Right atrium auricular region (tissue), 2 donors: ENCODE measurements at regions not wholly inside any gene's neighbourhood (a gene's known extent, or its start where the extent isn't known, plus 50 kb on each side); places are given as distances from the start of the nearest gene placed in this dataset.
"Not testable (repeated sequence)": the region's sequence is repeated elsewhere in the genome, so short reads cannot be mapped to it uniquely, and the experiment has no call there.

Experiments
- DNase-seq: peaks from one replicate; pipeline ENCODE4 v3.0.0-alpha.2; 2019; ENCODE audit warnings: low spot score
- H3K27ac ChIP-seq, 2 donors: fragments of 200-600 bp; sonication (generic); 1 replicate in 1 of 2; 2 replicates in 1 of 2; pipeline ENCODE4 v1.5.1; 2016 to 2019
- H3K27me3 ChIP-seq, 2 donors: fragments of 200-600 bp; sonication (generic); one replicate each; pipeline versions ENCODE4 v1.5.1 to v1.6.0; 2017 to 2019
- H3K36me3 ChIP-seq: fragments of 200-600 bp; sonication (generic); one replicate; pipeline ENCODE4 v1.5.1; 2016
- H3K4me1 ChIP-seq, 2 donors: fragments of 200-600 bp; sonication (generic); one replicate each; pipeline versions ENCODE4 v1.5.1 to v1.6.0; 2017 to 2019
- H3K4me3 ChIP-seq, 2 donors: fragments of 200-600 bp; sonication (generic); 1 replicate in 1 of 2; 2 replicates in 1 of 2; pipeline ENCODE4 v1.5.1; 2017 to 2019; ENCODE audit warnings: mild to moderate bottlenecking in 1 of 2, moderate library complexity in 1 of 2
- H3K9me3 ChIP-seq, 2 donors: fragments of 200-600 bp; sonication (generic); one replicate each; pipeline ENCODE4 v1.5.1; 2019
- TF ChIP-seq, protein P1 (sequence below), 2 donors: fragments of 200-600 bp; sonication (generic); IDR thresholded peaks; one replicate each; pipeline ENCODE4 v1.5.1; 2019; ENCODE audit warnings: antibody characterized with exemption in 2 of 2

DNA sequence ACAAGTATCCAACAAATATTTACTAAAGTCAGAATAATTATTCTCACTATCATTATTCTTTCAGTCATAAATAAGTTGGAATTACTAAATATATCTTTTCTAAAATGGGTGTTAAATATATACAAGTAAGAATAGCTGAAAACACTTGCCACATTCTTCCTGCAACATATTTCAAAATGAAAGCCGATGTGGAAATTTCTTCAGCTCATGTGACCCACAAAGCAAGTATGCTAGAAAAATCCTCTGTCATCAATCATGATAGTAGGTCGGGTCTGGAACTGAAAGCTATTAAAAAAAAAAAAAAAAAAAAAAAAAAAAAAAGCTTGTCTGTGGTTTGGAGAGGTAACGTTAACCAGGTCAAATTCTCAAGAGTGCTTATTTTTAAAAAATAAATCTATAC is 344.7 kb downstream of the NEBL start:
- Histone ChIP-seq H3K9me3 (no peaks in the 10 kb centered on the region), H3K27me3 (no peaks in the 10 kb centered on the region), H3K27ac (no peak overlapping the region), H3K36me3 (no peaks in the 10 kb centered on the region), H3K4me3 (no peak overlapping the region), H3K4me1 (no peaks in the 10 kb centered on the region)
- no peak for DNase-seq
- TF ChIP-seq, protein P1, sequence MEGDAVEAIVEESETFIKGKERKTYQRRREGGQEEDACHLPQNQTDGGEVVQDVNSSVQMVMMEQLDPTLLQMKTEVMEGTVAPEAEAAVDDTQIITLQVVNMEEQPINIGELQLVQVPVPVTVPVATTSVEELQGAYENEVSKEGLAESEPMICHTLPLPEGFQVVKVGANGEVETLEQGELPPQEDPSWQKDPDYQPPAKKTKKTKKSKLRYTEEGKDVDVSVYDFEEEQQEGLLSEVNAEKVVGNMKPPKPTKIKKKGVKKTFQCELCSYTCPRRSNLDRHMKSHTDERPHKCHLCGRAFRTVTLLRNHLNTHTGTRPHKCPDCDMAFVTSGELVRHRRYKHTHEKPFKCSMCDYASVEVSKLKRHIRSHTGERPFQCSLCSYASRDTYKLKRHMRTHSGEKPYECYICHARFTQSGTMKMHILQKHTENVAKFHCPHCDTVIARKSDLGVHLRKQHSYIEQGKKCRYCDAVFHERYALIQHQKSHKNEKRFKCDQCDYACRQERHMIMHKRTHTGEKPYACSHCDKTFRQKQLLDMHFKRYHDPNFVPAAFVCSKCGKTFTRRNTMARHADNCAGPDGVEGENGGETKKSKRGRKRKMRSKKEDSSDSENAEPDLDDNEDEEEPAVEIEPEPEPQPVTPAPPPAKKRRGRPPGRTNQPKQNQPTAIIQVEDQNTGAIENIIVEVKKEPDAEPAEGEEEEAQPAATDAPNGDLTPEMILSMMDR (IDR thresholded peaks at IDR 0.05), result no peak

DNA sequence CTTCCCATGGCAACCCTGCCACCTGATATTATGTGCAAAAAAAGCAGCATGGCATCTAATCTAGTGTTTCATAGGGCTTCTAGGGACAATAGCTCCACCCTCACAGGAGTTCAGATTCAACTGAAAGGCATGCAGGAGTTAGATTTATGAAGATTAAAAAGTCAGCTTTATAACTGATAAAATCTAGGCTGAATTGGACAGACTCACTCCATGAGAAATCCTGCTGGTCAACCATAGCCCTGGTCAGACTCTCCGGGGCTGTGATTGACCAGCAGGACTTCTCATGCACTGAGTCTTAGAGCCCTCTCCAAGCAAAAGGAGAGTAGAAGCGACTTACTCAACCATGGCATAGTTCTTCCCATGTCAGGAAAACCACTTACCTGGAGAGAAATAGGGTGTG is 345.4 kb downstream of the NEBL start:
- TF ChIP-seq, protein P1 (IDR thresholded peaks at IDR 0.05), result no peak
- Histone ChIP-seq H3K4me3 (no peak overlapping the region), H3K9me3 (no peaks in the 10 kb centered on the region), H3K27me3 (no peaks in the 10 kb centered on the region), H3K27ac (no peak overlapping the region), H3K4me1 (no peaks in the 10 kb centered on the region), H3K36me3 (no peaks in the 10 kb centered on the region)
- no peak for DNase-seq

DNA sequence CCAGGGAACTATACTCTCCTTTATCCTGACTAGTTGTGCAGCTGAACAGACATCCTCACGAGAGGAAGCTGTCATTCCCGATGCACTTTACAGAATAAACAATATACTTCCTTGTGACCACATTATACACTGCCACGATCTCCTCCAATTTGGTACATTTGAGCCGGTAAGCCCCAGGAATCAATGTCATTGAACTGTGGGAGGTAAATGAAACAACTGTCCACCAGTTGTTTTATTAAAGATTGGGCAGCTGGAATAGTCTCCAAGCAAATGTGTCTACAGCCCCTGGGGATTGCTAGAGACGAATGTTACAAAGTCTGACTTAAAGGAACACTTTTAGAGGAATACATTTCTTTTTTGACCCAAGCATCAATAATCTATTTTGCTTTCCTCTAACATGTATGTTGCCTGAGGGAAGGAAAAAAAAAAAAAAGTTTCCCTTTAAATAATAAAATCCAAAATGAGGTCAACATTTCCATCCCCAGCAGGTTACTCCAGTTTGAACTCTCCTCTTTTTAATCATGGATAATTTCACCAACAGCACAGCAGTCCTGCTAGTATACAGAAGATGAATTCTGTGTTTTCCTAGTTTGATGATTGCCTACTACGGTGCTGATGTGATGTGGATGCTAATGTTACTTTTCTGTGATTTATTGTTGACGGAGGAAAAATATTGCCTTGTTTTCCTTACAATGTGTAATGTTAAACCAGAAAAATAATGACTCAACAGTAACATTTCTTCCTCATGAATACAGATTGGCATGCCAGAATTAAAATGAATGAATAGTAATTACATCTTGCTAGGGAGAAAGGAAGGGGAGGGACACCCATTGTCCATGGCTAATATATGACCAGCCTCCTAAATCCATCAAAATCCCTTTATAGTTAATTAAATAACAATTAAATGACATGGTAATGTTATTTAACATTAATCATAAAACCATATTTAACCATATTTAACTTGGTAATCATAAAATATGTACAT is 360.9 kb downstream of the NEBL start:
- Histone ChIP-seq H3K4me3 (no peak overlapping the region), H3K9me3 (no peaks in the 10 kb centered on the region), H3K36me3 (no peaks in the 10 kb centered on the region), H3K4me1 (no peaks in the 10 kb centered on the region), H3K27ac (no peak overlapping the region), H3K27me3 (no peaks in the 10 kb centered on the region)
- TF ChIP-seq, protein P1 (IDR thresholded peaks at IDR 0.05), result no peak
- no peak for DNase-seq

DNA sequence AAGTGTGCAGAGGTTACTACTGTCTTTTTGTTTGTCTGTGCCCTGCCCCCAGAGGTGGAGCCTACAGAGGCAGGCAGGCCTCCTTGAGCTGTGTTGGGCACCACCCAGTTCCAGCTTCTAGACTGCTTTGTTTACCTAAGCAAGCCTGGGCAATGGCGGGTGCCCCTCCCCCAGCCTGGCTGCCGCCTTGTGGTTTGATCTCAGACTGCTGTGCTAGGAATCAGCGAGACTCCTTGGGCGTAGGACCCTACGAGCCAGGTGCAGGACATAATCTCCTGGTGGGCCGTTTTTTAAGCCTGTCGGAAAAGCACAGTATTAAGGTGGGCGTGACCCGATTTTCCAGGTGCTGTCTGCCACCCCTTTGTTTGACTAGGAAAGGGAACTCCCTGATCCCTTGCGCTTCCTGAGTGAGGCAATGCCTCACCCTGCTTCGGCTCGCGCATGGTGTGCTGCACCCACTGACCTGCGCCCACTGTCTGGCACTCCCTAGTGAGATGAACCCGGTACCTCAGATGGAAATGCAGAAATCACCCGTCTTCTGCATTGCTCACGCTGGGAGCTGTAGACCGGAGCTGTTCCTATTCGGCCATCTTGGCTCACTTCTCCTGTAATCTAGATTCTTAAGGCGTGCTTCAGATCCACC is 365.7 kb downstream of the NEBL start:
- not testable (repeated sequence) for H3K4me3 ChIP-seq

DNA sequence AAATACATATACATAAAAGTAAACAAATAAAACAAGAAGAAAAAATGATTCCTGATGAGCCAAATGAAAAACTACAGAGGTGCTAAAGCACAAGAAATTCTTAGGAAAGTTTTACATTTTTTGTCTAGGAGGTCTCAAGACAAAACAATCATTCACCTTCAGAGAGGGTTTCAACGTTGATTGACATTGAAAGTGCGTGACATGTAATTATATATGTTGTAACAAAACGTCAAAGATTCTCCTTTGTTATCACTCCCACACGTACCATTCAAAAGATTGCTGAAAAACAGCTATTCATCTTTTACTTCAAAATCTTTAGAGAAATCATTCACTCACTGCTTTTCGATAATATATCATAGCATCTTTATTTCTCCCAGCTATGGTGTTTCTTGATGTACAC is 375.9 kb downstream of the NEBL start:
- TF ChIP-seq, protein P1 (IDR thresholded peaks at IDR 0.05), result no peak
- no peaks in the 10 kb centered on the region for H3K36me3 ChIP-seq
- H3K27ac ChIP-seq, result no peak overlapping the region
- H3K9me3 ChIP-seq, result no peaks in the 10 kb centered on the region
- no peak for DNase-seq
- no peak overlapping the region for H3K4me3 ChIP-seq
- no peaks in the 10 kb centered on the region for H3K4me1 ChIP-seq
- no peaks in the 10 kb centered on the region for H3K27me3 ChIP-seq

More for the DNA sequence above, 365.7 kb downstream of the NEBL start:
- not testable (repeated sequence) for DNase-seq, H3K9me3 ChIP-seq, H3K4me1 ChIP-seq, H3K27ac ChIP-seq, H3K36me3 ChIP-seq, H3K27me3 ChIP-seq

DNA sequence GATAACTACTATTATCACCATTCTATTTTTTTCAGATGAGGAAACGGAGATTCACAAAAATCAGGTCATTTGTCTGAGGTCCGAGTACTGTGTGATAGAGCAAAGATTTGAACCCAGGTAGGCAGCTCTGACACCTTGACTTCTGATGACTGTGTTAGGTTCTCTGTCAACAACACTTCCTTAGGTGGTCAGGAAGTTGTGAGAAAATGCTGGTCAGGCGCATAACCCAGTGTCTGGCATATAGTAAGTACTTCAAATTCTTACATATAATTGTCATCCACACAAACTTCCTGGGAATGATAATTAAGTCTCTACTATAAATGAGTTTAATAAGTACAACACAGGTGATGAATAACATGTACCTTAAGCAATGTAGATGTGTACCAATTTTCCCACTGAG is 381.5 kb downstream of the NEBL start:
- Histone ChIP-seq H3K4me1 (no peaks in the 10 kb centered on the region), H3K36me3 (no peaks in the 10 kb centered on the region), H3K27ac (no peak overlapping the region), H3K27me3 (no peaks in the 10 kb centered on the region), H3K9me3 (no peaks in the 10 kb centered on the region), H3K4me3 (no peak overlapping the region)
- DNase-seq, result no peak
- TF ChIP-seq, protein P1 (IDR thresholded peaks at IDR 0.05), result no peak
